ENCODE measurements at regions not wholly inside any gene's neighbourhood (a gene's known extent, or its start where the extent isn't known, plus 50 kb on each side); places are given as distances from the start of the nearest gene placed in this dataset.

- TF ChIP-seq RFX5 (IDR thresholded peaks at IDR 0.05; ENCODE audit: borderline replicate concordance, low read depth, low read length) (no peak), CTCF (IDR thresholded peaks at IDR 0.05; ENCODE audit: control extremely low read depth in 1 of 3, insufficient read depth in 1 of 3, low read depth in 1 of 3, low read length in 3 of 3) (no peak), USF2 (IDR thresholded peaks at IDR 0.05; ENCODE audit: low read length) (no peak), BRCA1 (IDR thresholded peaks at IDR 0.05; ENCODE audit: low read depth, low read length) (no peak)
Measured at GRCh38 chr10:83410570-83410969, 728.7 kb upstream of the GHITM start.
